SU-DHL-6 (cell line): ENCODE measurements at regions not wholly inside any gene's neighbourhood (a gene's known extent, or its start where the extent isn't known, plus 50 kb on each side); places are given as distances from the start of the nearest gene placed in this dataset.

ENCODE experiments used
- EZH2phosphoT487 ChIP-seq: fragments of 200-600 bp; sonication (generic), shearing (Covaris generic); conservative IDR thresholded peaks from 2 replicates; pipeline ENCODE4 v1.6.1; 2018; ENCODE audit warnings: mild to moderate bottlenecking, antibody characterized with exemption, low read length, moderate library complexity, mixed read lengths
- TF ChIP-seq, protein P1 (sequence below): fragments of 200-600 bp; sonication (generic); IDR thresholded peaks from one replicate; pipeline ENCODE4 v1.5.1; 2017; ENCODE audit warnings: antibody characterized with exemption, mild to moderate bottlenecking, low read length, moderate library complexity; ENCODE audit not compliant: insufficient read depth, poor library complexity, severe bottlenecking

DNA sequence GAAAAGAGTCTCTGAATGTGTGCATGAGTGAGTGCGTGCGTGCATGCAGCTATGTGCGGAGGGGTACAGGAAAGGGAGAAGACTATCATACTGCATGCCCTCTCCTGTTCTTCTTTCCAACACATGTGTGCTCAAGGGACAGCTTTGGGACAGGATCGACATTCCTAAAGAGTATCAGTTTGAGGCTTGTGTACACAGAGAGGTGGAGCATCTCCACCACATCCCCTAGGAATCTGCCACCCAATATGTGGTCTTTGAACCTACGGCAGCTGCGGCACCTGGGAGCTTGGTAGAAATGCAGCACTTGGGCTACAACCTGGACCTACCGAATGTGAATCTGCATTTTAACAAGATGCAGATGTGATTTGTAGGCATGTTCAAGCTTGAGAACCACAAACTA, 132.3 kb upstream of the GLRA1 start:
- TF ChIP-seq, protein P1, sequence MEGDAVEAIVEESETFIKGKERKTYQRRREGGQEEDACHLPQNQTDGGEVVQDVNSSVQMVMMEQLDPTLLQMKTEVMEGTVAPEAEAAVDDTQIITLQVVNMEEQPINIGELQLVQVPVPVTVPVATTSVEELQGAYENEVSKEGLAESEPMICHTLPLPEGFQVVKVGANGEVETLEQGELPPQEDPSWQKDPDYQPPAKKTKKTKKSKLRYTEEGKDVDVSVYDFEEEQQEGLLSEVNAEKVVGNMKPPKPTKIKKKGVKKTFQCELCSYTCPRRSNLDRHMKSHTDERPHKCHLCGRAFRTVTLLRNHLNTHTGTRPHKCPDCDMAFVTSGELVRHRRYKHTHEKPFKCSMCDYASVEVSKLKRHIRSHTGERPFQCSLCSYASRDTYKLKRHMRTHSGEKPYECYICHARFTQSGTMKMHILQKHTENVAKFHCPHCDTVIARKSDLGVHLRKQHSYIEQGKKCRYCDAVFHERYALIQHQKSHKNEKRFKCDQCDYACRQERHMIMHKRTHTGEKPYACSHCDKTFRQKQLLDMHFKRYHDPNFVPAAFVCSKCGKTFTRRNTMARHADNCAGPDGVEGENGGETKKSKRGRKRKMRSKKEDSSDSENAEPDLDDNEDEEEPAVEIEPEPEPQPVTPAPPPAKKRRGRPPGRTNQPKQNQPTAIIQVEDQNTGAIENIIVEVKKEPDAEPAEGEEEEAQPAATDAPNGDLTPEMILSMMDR = no peak
- no peak for TF ChIP-seq EZH2phosphoT487
